ENCODE measurements at regions not wholly inside any gene's neighbourhood (a gene's known extent, or its start where the extent isn't known, plus 50 kb on each side); places are given as distances from the start of the nearest gene placed in this dataset.

DNA sequence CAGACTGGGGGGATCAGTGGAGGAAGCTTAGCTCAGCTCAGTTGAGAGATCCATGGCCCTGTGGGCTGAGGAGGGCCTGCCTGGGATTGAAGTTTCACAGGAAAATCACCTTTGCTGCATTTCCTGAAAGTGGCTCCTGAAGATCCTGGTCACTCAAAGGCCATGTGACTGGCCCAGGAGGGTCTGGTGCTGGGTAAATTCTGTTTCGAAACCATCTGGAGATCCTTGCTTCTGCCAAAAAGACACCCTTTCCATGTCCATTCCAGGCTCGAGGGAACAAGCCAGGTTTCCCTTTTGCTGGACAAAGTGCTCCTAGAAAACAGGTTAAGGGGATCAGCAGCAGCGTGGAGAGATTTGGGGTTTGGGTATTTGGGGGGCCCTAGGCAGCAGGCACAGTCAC lies 293.3 kb downstream of the ZNF536 start:
- FAIRE-seq: no peak
- H4K8ac ChIP-seq (ENCODE audit: extremely low read depth, insufficient read depth, low read length): no peak overlapping the region
- no peak overlapping the region for H4K5ac ChIP-seq (ENCODE audit: insufficient read length, low read depth, low read length)
- WGBS, 2 experiments (ENCODE audit: extremely low coverage in 1 of 2, insufficient coverage in 1 of 2, insufficient read length in 1 of 2, insufficient replicate concordance in 2 of 2, low coverage in 1 of 2, low lambda C conversion rate in 2 of 2, missing lambda C conversion rate in 1 of 2): 72% methylated on average over 3 of the region's 3 CpGs; no CpG with 5 or more reads in 1 of the 2 experiments
- H3K9ac ChIP-seq (replicated peaks in 1 of 4; ENCODE audit: extremely low read depth in 1 of 4, low read depth in 3 of 4, low read length in 3 of 4): no peak overlapping the region
- no peak for DNase-seq (ENCODE audit: low read depth in 1 of 2, low spot score in 2 of 2)
- H3K23ac ChIP-seq (ENCODE audit: insufficient read length): no peak overlapping the region
- no peak overlapping the region for H2BK5ac ChIP-seq (ENCODE audit: low read depth, low read length)
- no peak overlapping the region for H2BK20ac ChIP-seq (ENCODE audit: low read length)
- H2BK12ac ChIP-seq (ENCODE audit: low read depth, low read length): 0 out of 2 replicates have a peak overlapping the region, but pooled peaks have one; percentile 50
- no peaks in the 10 kb centered on the region for H3K79me2 ChIP-seq (ENCODE audit: control insufficient read depth in 1 of 2, insufficient read depth in 2 of 2, low read length in 2 of 2)
- H4K20me1 ChIP-seq (replicated peaks in 1 of 2; ENCODE audit: control insufficient read depth in 1 of 2, insufficient read depth in 2 of 2, low read length in 2 of 2): no peaks in the 10 kb centered on the region
- no peak overlapping the region for H2AFZ ChIP-seq (ENCODE audit: low read length)
- H3K36me3 ChIP-seq (ENCODE audit: control insufficient read depth in 2 of 4, insufficient read depth in 4 of 4, low read length in 3 of 4): no peaks in the 10 kb centered on the region
- H3K27ac ChIP-seq (ENCODE audit: low read depth, low read length): no peak overlapping the region
- H3K4me1 ChIP-seq (replicated peaks in 1 of 4; ENCODE audit: control insufficient read depth in 3 of 4, insufficient read depth in 4 of 4, low read length in 3 of 4): peaks cover 0 to 9% (median 5%) of the 10 kb centered on the region in 4 experiments; a peak in 3 of 7 replicates
- H3K56ac ChIP-seq (replicated peaks; ENCODE audit: insufficient read length, low read depth, low read length): no peak overlapping the region
- no peak overlapping the region for H3K18ac ChIP-seq (ENCODE audit: extremely low read depth, low read length)
- no peak overlapping the region for H3K4me2 ChIP-seq (ENCODE audit: insufficient read depth in 1 of 2, low read depth in 2 of 2, low read length in 2 of 2)
- H2BK120ac ChIP-seq (replicated peaks; ENCODE audit: low read depth, low read length): no peak overlapping the region
- no peaks in the 10 kb centered on the region for H3K79me1 ChIP-seq (ENCODE audit: low read depth, low read length)
- no peaks in the 10 kb centered on the region for H3K23me2 ChIP-seq (ENCODE audit: low read depth, low read length)
- no peak overlapping the region for H2AK5ac ChIP-seq (ENCODE audit: low read depth, low read length)
- H3K4ac ChIP-seq (replicated peaks; ENCODE audit: insufficient read length, low read depth, low read length): no peak overlapping the region
- ChIA-PET POLR2A (ENCODE audit: partially characterized antibody) (no interaction called here), CTCF (ENCODE audit: partially characterized antibody) (interaction anchor here (0.7 to 8.4 kb wide), 27 partner anchors 8 to 1656 kb away, joined by 3 to 94 read pairs (median 4); no protein-coding TSS in a partner anchor)
- peak overlapping the region; percentile 1 for H4K91ac ChIP-seq (replicated peaks; ENCODE audit: insufficient read length, low read length)
- H3K14ac ChIP-seq (ENCODE audit: insufficient read length): no peak overlapping the region
- H2BK15ac ChIP-seq (ENCODE audit: low read length): no peak overlapping the region
- H3K4me3 ChIP-seq (ENCODE audit: extremely low read depth in 1 of 4, insufficient read depth in 2 of 4, low read depth in 3 of 4, low read length in 4 of 4): no peak overlapping the region
- H3K27me3 ChIP-seq (replicated peaks in 1 of 4; ENCODE audit: control insufficient read depth in 3 of 4, extremely low read depth in 1 of 4, insufficient read depth in 3 of 4, low read length in 3 of 4): no peaks in the 10 kb centered on the region; a peak in 1 of 7 replicates
- H3K9me3 ChIP-seq (ENCODE audit: insufficient read depth in 2 of 2, low read depth in 1 of 2, low read length in 1 of 2): no peaks in the 10 kb centered on the region
- TF ChIP-seq KDM5A (IDR thresholded peaks at IDR 0.05; ENCODE audit: low read length) (no peak), POLR2A (IDR thresholded peaks at IDR 0.05; ENCODE audit: control extremely low read depth in 1 of 2, low read depth in 2 of 2, low read length in 2 of 2) (no peak), EZH2 (IDR thresholded peaks at IDR 0.05; ENCODE audit: low read depth, low read length, severe bottlenecking) (no peak), RFX5 (IDR thresholded peaks at IDR 0.05; ENCODE audit: borderline replicate concordance, low read depth, low read length) (no peak)
- TF ChIP-seq, protein P1, sequence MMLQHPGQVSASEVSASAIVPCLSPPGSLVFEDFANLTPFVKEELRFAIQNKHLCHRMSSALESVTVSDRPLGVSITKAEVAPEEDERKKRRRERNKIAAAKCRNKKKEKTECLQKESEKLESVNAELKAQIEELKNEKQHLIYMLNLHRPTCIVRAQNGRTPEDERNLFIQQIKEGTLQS (IDR thresholded peaks at IDR 0.05; ENCODE audit: insufficient read depth, low read depth, low read length): no peak
- TF ChIP-seq, protein P2, sequence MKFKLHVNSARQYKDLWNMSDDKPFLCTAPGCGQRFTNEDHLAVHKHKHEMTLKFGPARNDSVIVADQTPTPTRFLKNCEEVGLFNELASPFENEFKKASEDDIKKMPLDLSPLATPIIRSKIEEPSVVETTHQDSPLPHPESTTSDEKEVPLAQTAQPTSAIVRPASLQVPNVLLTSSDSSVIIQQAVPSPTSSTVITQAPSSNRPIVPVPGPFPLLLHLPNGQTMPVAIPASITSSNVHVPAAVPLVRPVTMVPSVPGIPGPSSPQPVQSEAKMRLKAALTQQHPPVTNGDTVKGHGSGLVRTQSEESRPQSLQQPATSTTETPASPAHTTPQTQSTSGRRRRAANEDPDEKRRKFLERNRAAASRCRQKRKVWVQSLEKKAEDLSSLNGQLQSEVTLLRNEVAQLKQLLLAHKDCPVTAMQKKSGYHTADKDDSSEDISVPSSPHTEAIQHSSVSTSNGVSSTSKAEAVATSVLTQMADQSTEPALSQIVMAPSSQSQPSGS (IDR thresholded peaks at IDR 0.05; ENCODE audit: low read length): no peak
- TF ChIP-seq, protein P3, sequence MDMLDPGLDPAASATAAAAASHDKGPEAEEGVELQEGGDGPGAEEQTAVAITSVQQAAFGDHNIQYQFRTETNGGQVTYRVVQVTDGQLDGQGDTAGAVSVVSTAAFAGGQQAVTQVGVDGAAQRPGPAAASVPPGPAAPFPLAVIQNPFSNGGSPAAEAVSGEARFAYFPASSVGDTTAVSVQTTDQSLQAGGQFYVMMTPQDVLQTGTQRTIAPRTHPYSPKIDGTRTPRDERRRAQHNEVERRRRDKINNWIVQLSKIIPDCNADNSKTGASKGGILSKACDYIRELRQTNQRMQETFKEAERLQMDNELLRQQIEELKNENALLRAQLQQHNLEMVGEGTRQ (IDR thresholded peaks at IDR 0.05; ENCODE audit: low read length): no peak
- TF ChIP-seq, protein P4, sequence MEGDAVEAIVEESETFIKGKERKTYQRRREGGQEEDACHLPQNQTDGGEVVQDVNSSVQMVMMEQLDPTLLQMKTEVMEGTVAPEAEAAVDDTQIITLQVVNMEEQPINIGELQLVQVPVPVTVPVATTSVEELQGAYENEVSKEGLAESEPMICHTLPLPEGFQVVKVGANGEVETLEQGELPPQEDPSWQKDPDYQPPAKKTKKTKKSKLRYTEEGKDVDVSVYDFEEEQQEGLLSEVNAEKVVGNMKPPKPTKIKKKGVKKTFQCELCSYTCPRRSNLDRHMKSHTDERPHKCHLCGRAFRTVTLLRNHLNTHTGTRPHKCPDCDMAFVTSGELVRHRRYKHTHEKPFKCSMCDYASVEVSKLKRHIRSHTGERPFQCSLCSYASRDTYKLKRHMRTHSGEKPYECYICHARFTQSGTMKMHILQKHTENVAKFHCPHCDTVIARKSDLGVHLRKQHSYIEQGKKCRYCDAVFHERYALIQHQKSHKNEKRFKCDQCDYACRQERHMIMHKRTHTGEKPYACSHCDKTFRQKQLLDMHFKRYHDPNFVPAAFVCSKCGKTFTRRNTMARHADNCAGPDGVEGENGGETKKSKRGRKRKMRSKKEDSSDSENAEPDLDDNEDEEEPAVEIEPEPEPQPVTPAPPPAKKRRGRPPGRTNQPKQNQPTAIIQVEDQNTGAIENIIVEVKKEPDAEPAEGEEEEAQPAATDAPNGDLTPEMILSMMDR (IDR thresholded peaks at IDR 0.05; ENCODE audit: control extremely low read depth in 1 of 3, insufficient read depth in 1 of 3, low read depth in 1 of 3, low read length in 3 of 3): no peak
